ENCODE measurements at regions not wholly inside any gene's neighbourhood (a gene's known extent, or its start where the extent isn't known, plus 50 kb on each side); places are given as distances from the start of the nearest gene placed in this dataset.

- H3K4me2 ChIP-seq (ENCODE audit: low read length): no peak overlapping the region
- intact Hi-C loops (cut with micrococcal nuclease): no loop called here
- H3K36me3 ChIP-seq (ENCODE audit: low read depth, low read length): no peaks in the 10 kb centered on the region
- TF ChIP-seq CTCF (conservative IDR thresholded peaks at IDR 0.05; ENCODE audit: low read depth, low read length): no peak
- TF ChIP-seq EZH2phosphoT487 (IDR thresholded peaks at IDR 0.05; ENCODE audit: borderline replicate concordance, low read length): no peak
- TF ChIP-seq EZH2 (IDR thresholded peaks at IDR 0.05; ENCODE audit: low read length, unreplicated experiment): no peak
- no peaks in the 10 kb centered on the region for H3K9me2 ChIP-seq (replicated peaks; ENCODE audit: low read length)
- H4K20me1 ChIP-seq (ENCODE audit: low read length): no peaks in the 10 kb centered on the region
- no peak overlapping the region for H2AFZ ChIP-seq (ENCODE audit: low read length)
- H3K9me3 ChIP-seq (ENCODE audit: low read length): no peaks in the 10 kb centered on the region
- H3K27me3 ChIP-seq (ENCODE audit: low read length): peaks cover 84% of the 10 kb centered on the region
- H3K4me3 ChIP-seq (ENCODE audit: low read length): no peak overlapping the region
- DNase-seq (no peak), ATAC-seq (no peak)
- no peak overlapping the region for H3K9ac ChIP-seq (ENCODE audit: low read length)
- no TSS peak for BruUV-seq (replicated peaks)
- H3F3A ChIP-seq (ENCODE audit: low read length, unreplicated experiment): no peaks in the 10 kb centered on the region
- no peaks in the 10 kb centered on the region for H3K79me2 ChIP-seq (ENCODE audit: low read length)
- ChIA-PET CTCF (no interaction called here), POLR2A (ENCODE audit: unreplicated experiment) (no interaction called here)
- no peaks in the 10 kb centered on the region for H3K4me1 ChIP-seq (ENCODE audit: insufficient read depth, low read length)
- H3K27ac ChIP-seq (ENCODE audit: low read length): no peak overlapping the region
Measured at GRCh38 chr20:52280407-52280806, 88.8 kb upstream of the ZFP64 start.

- Histone ChIP-seq H3K9me3 (ENCODE audit: low read length) (no peaks in the 10 kb centered on the region), H2AFZ (ENCODE audit: low read length) (no peak overlapping the region), H3K9me2 (replicated peaks; ENCODE audit: low read length) (no peaks in the 10 kb centered on the region), H3F3A (ENCODE audit: low read length, unreplicated experiment) (no peaks in the 10 kb centered on the region), H3K27me3 (ENCODE audit: low read length) (peaks cover 84% of the 10 kb centered on the region), H3K79me2 (ENCODE audit: low read length) (no peaks in the 10 kb centered on the region), H4K20me1 (ENCODE audit: low read length) (no peaks in the 10 kb centered on the region), H3K4me1 (ENCODE audit: insufficient read depth, low read length) (no peaks in the 10 kb centered on the region), H3K36me3 (ENCODE audit: low read depth, low read length) (no peaks in the 10 kb centered on the region), H3K27ac (ENCODE audit: low read length) (no peak overlapping the region), H3K4me3 (ENCODE audit: low read length) (no peak overlapping the region), H3K4me2 (ENCODE audit: low read length) (no peak overlapping the region), H3K9ac (ENCODE audit: low read length) (no peak overlapping the region)
- BruUV-seq (replicated peaks): no TSS peak
- ChIA-PET CTCF (no interaction called here), POLR2A (ENCODE audit: unreplicated experiment) (no interaction called here)
- ATAC-seq (no peak), DNase-seq (no peak)
- intact Hi-C loops (cut with micrococcal nuclease): no loop called here
- TF ChIP-seq CTCF (conservative IDR thresholded peaks at IDR 0.05; ENCODE audit: low read depth, low read length) (no peak), EZH2 (IDR thresholded peaks at IDR 0.05; ENCODE audit: low read length, unreplicated experiment) (no peak), EZH2phosphoT487 (IDR thresholded peaks at IDR 0.05; ENCODE audit: borderline replicate concordance, low read length) (no peak)
Measured at GRCh38 chr20:52279706-52280105, 88.1 kb upstream of the ZFP64 start.

GRCh38 chr20:52275181-52275691 lies 83.7 kb upstream of the ZFP64 start:
- Histone ChIP-seq H3K27ac (ENCODE audit: low read length) (no peak overlapping the region), H3K4me1 (ENCODE audit: insufficient read depth, low read length) (no peaks in the 10 kb centered on the region), H3K27me3 (ENCODE audit: low read length) (peaks cover 69% of the 10 kb centered on the region), H3K79me2 (ENCODE audit: low read length) (no peaks in the 10 kb centered on the region), H3F3A (ENCODE audit: low read length, unreplicated experiment) (no peaks in the 10 kb centered on the region), H2AFZ (ENCODE audit: low read length) (no peak overlapping the region), H3K9ac (ENCODE audit: low read length) (no peak overlapping the region), H3K36me3 (ENCODE audit: low read depth, low read length) (no peaks in the 10 kb centered on the region), H3K9me2 (replicated peaks; ENCODE audit: low read length) (no peaks in the 10 kb centered on the region), H4K20me1 (ENCODE audit: low read length) (no peaks in the 10 kb centered on the region), H3K9me3 (ENCODE audit: low read length) (no peaks in the 10 kb centered on the region), H3K4me3 (ENCODE audit: low read length) (no peak overlapping the region), H3K4me2 (ENCODE audit: low read length) (no peak overlapping the region)
- BruUV-seq (replicated peaks): no TSS peak
- no peak for DNase-seq
- POLR2A ChIA-PET (ENCODE audit: unreplicated experiment): no interaction called here
- intact Hi-C loops (cut with micrococcal nuclease): no loop called here
- TF ChIP-seq EZH2 (IDR thresholded peaks at IDR 0.05; ENCODE audit: low read length, unreplicated experiment): no peak
- TF ChIP-seq CTCF (conservative IDR thresholded peaks at IDR 0.05; ENCODE audit: low read depth, low read length): no peak
- no peak for TF ChIP-seq EZH2phosphoT487 (IDR thresholded peaks at IDR 0.05; ENCODE audit: borderline replicate concordance, low read length)
- ATAC-seq: no peak
- CTCF ChIA-PET: no interaction called here
